ENCODE measurements at regions not wholly inside any gene's neighbourhood (a gene's known extent, or its start where the extent isn't known, plus 50 kb on each side); places are given as distances from the start of the nearest gene placed in this dataset.

DNA sequence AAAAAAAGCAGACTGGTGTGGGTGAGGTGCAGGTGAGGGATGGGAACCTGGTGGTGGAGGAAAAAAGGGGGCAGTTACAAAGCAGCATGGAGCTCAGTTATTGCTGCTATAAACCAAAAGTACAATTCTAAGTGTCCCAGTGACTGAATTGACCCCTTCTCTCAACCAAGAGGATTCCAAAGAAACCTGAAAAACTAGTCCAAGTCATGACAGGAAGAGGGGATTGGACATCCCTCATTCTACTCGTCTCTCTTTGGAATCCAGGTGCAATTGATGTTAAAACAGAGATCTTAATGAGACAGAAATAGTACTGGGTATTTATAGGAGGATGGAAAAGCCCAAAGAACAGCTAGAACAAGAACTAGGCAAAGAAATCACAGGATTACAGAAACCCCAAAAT lies 322.3 kb upstream of the IGFBP3 start:
- dilution Hi-C loops (cut with HindIII; ENCODE audit: low sequenced_read_pairs, unreplicated experiment) (no loop called here), intact Hi-C loops (cut with micrococcal nuclease) (no loop called here), in situ Hi-C loops (cut with MboI; ENCODE audit: low sequenced_read_pairs) (no loop called here)
- TF ChIP-seq MAFK (IDR thresholded peaks at IDR 0.05; ENCODE audit: low read depth, low read length), result no peak
- TF ChIP-seq POLR2A (IDR thresholded peaks at IDR 0.05; ENCODE audit: low read depth, low read length), result no peak
- no peak for TF ChIP-seq FOS (IDR thresholded peaks at IDR 0.05; ENCODE audit: low read depth, low read length)
- no peak for TF ChIP-seq SMC3 (IDR thresholded peaks at IDR 0.05; ENCODE audit: low read depth, low read length)
- TF ChIP-seq, protein P1, sequence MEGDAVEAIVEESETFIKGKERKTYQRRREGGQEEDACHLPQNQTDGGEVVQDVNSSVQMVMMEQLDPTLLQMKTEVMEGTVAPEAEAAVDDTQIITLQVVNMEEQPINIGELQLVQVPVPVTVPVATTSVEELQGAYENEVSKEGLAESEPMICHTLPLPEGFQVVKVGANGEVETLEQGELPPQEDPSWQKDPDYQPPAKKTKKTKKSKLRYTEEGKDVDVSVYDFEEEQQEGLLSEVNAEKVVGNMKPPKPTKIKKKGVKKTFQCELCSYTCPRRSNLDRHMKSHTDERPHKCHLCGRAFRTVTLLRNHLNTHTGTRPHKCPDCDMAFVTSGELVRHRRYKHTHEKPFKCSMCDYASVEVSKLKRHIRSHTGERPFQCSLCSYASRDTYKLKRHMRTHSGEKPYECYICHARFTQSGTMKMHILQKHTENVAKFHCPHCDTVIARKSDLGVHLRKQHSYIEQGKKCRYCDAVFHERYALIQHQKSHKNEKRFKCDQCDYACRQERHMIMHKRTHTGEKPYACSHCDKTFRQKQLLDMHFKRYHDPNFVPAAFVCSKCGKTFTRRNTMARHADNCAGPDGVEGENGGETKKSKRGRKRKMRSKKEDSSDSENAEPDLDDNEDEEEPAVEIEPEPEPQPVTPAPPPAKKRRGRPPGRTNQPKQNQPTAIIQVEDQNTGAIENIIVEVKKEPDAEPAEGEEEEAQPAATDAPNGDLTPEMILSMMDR (conservative IDR thresholded peaks at IDR 0.05; ENCODE audit: low read depth, low read length), result no peak
- TF ChIP-seq CEBPB (IDR thresholded peaks at IDR 0.05; ENCODE audit: low read depth, low read length), result no peak
- no peak for TF ChIP-seq RCOR1 (IDR thresholded peaks at IDR 0.05; ENCODE audit: insufficient replicate concordance, low read length)
- TF ChIP-seq, protein P2, sequence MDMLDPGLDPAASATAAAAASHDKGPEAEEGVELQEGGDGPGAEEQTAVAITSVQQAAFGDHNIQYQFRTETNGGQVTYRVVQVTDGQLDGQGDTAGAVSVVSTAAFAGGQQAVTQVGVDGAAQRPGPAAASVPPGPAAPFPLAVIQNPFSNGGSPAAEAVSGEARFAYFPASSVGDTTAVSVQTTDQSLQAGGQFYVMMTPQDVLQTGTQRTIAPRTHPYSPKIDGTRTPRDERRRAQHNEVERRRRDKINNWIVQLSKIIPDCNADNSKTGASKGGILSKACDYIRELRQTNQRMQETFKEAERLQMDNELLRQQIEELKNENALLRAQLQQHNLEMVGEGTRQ (IDR thresholded peaks at IDR 0.05; ENCODE audit: low read depth, low read length), result no peak
- TF ChIP-seq, protein P3, sequence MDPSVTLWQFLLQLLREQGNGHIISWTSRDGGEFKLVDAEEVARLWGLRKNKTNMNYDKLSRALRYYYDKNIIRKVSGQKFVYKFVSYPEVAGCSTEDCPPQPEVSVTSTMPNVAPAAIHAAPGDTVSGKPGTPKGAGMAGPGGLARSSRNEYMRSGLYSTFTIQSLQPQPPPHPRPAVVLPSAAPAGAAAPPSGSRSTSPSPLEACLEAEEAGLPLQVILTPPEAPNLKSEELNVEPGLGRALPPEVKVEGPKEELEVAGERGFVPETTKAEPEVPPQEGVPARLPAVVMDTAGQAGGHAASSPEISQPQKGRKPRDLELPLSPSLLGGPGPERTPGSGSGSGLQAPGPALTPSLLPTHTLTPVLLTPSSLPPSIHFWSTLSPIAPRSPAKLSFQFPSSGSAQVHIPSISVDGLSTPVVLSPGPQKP (IDR thresholded peaks at IDR 0.05; ENCODE audit: borderline replicate concordance, low read depth, low read length), result no peak
- no peak for TF ChIP-seq BHLHE40 (IDR thresholded peaks at IDR 0.05; ENCODE audit: low read depth, low read length)
- TF ChIP-seq NFE2L2 (IDR thresholded peaks at IDR 0.05; ENCODE audit: low read depth, low read length), result no peak
- no peak for TF ChIP-seq RFX5 (IDR thresholded peaks at IDR 0.05; ENCODE audit: low read depth, low read length)
- TF ChIP-seq CHD1 (IDR thresholded peaks at IDR 0.05; ENCODE audit: low read depth, low read length), result no peak
- no peak for TF ChIP-seq RAD21 (IDR thresholded peaks at IDR 0.05; ENCODE audit: low read length)
- no peak for TF ChIP-seq MXI1 (IDR thresholded peaks at IDR 0.05; ENCODE audit: borderline replicate concordance, low read depth, low read length)
- TF ChIP-seq MAZ (IDR thresholded peaks at IDR 0.05; ENCODE audit: borderline replicate concordance, low read depth, low read length), result no peak
- H3K14ac ChIP-seq (replicated peaks; ENCODE audit: low read depth, low read length), result no peak overlapping the region
- peaks cover 6% of the 10 kb centered on the region for H3K4me1 ChIP-seq (ENCODE audit: control insufficient read depth, insufficient read depth, low read length)
- H4K8ac ChIP-seq (ENCODE audit: low read depth in 2 of 2, low read length in 2 of 2), result no peak overlapping the region
- ChIA-PET POLR2A (ENCODE audit: unreplicated experiment) (no interaction called here), CTCF (interaction anchor here (0.6 kb wide), 1 partner anchor 35 kb away, joined by 3 read pairs; no protein-coding TSS in a partner anchor)
- ATAC-seq (ENCODE audit: low read depth) (no peak), DNase-seq (no peak)
- no peak overlapping the region for H4K91ac ChIP-seq (ENCODE audit: insufficient read depth, low read depth, low read length)
- H3K18ac ChIP-seq (ENCODE audit: low read depth, low read length), result no peak overlapping the region
- H4K5ac ChIP-seq (ENCODE audit: low read depth, low read length), result no peak overlapping the region
- H2BK120ac ChIP-seq (ENCODE audit: low read depth, low read length), result no peak overlapping the region
- no TSS peak for BruUV-seq (replicated peaks)
- no peaks in the 10 kb centered on the region for H4K20me1 ChIP-seq (ENCODE audit: insufficient read depth, low read length)
- H2BK20ac ChIP-seq (ENCODE audit: low read depth, low read length), result no peak overlapping the region
- no peaks in the 10 kb centered on the region for H3K9me1 ChIP-seq (ENCODE audit: insufficient read depth, low read length)
- no peak overlapping the region for H2BK15ac ChIP-seq (ENCODE audit: low read depth, low read length)
- H3K4me2 ChIP-seq (ENCODE audit: low read depth, low read length), result no peak overlapping the region
- H2AFZ ChIP-seq (replicated peaks; ENCODE audit: low read length, poor library complexity), result no peak overlapping the region
- no peaks in the 10 kb centered on the region for H3K9me3 ChIP-seq (ENCODE audit: control insufficient read depth, insufficient read depth, low read length)
- no peak overlapping the region for H3K56ac ChIP-seq (ENCODE audit: extremely low read depth, insufficient read depth, low read length)
- no CpG with 5 or more reads among the region's 1 CpG for WGBS, 2 experiments (ENCODE audit: extremely low coverage in 2 of 2, insufficient read length in 1 of 2)
- H3K36me3 ChIP-seq (ENCODE audit: control insufficient read depth, insufficient read depth, low read length), result no peaks in the 10 kb centered on the region
- H2BK5ac ChIP-seq (ENCODE audit: low read depth, low read length, poor library complexity, severe bottlenecking), result no peak overlapping the region
- H3K23ac ChIP-seq (ENCODE audit: low read depth, low read length), result no peak overlapping the region
- no peak overlapping the region for H3K4me3 ChIP-seq (ENCODE audit: insufficient read depth, low read depth, low read length)
- H3K27me3 ChIP-seq (ENCODE audit: control insufficient read depth, insufficient read depth, low read length), result no peaks in the 10 kb centered on the region
- no peaks in the 10 kb centered on the region for H3K79me1 ChIP-seq (ENCODE audit: low read depth in 1 of 2, low read length in 2 of 2)
- H2AK9ac ChIP-seq (replicated peaks; ENCODE audit: low read depth, low read length, poor library complexity), result no peak overlapping the region
- no peak overlapping the region for H3K27ac ChIP-seq (ENCODE audit: insufficient read depth, low read length)
- H3K9ac ChIP-seq (ENCODE audit: low read depth, low read length), result no peak overlapping the region
- no peak overlapping the region for H3K4ac ChIP-seq (ENCODE audit: low read depth, low read length)
- no peak overlapping the region for H2AK5ac ChIP-seq (ENCODE audit: low read depth, low read length)

Data from IMR-90 (cell line).